Glutamatergic neuron (in vitro differentiated cells): ENCODE measurements at regions not wholly inside any gene's neighbourhood (a gene's known extent, or its start where the extent isn't known, plus 50 kb on each side); places are given as distances from the start of the nearest gene placed in this dataset.

Source experiments
- DNase-seq: peaks from one replicate; pipeline ENCODE4 v3.0.0; 2022
- H3K27ac Mint-ChIP-seq: one replicate; pipeline ENCODE4 v1.8.0; 2020; ENCODE audit warnings: mild to moderate bottlenecking, mixed read lengths, inconsistent platforms; ENCODE audit not compliant: unreplicated experiment
- H3K27me3 Mint-ChIP-seq: one replicate; pipeline ENCODE4 v1.8.0; 2020; ENCODE audit warnings: mild to moderate bottlenecking, moderate library complexity, mixed read lengths, inconsistent platforms; ENCODE audit not compliant: unreplicated experiment
- H3K36me3 Mint-ChIP-seq: one replicate; pipeline ENCODE4 v1.8.0; 2020; ENCODE audit warnings: mild to moderate bottlenecking, mixed read lengths, inconsistent platforms; ENCODE audit not compliant: unreplicated experiment
- H3K4me1 Mint-ChIP-seq: one replicate; pipeline ENCODE4 v1.8.0; 2020; ENCODE audit warnings: mild to moderate bottlenecking, low read depth, mixed read lengths, inconsistent platforms; ENCODE audit not compliant: unreplicated experiment
- H3K4me3 Mint-ChIP-seq: one replicate; pipeline ENCODE4 v1.8.0; 2020; ENCODE audit warnings: mild to moderate bottlenecking, mixed read lengths, inconsistent platforms; ENCODE audit not compliant: unreplicated experiment
- H3K9me3 Mint-ChIP-seq: one replicate; pipeline ENCODE4 v1.8.0; 2020; ENCODE audit warnings: mild to moderate bottlenecking, moderate library complexity, mixed read lengths, inconsistent platforms; ENCODE audit not compliant: unreplicated experiment
- TF ChIP-seq, protein P1 (sequence below): fragments of 200-600 bp; sonication (generic); IDR thresholded peaks from one replicate; pipeline ENCODE4 v1.5.0; 2021; ENCODE audit not compliant: partially characterized antibody, unreplicated experiment

DNA sequence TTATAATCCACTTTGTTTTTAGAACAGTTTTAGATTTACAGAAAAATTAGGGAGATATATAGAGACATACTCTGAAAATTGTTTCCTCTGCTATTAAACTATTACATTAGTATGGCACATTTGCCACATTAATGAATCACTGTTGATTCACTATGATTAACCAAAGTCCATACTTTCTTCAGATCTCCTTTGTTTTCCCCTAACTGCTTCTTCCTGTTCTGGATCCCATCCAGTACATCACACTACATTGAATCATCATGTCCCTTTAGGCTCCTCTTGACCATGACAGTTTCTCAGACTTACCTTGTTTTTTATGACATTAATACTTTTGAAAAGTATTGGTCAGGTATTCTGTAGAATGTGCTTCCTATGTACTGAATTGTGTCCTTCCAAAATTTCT, 109.2 kb upstream of the EDNRA start:
- H3K27ac Mint-ChIP-seq: no peak overlapping the region
- no peaks in the 10 kb centered on the region for H3K9me3 Mint-ChIP-seq
- H3K4me3 Mint-ChIP-seq: no peak overlapping the region
- H3K4me1 Mint-ChIP-seq: no peaks in the 10 kb centered on the region
- no peak for DNase-seq
- H3K27me3 Mint-ChIP-seq: no peaks in the 10 kb centered on the region
- TF ChIP-seq, protein P1, sequence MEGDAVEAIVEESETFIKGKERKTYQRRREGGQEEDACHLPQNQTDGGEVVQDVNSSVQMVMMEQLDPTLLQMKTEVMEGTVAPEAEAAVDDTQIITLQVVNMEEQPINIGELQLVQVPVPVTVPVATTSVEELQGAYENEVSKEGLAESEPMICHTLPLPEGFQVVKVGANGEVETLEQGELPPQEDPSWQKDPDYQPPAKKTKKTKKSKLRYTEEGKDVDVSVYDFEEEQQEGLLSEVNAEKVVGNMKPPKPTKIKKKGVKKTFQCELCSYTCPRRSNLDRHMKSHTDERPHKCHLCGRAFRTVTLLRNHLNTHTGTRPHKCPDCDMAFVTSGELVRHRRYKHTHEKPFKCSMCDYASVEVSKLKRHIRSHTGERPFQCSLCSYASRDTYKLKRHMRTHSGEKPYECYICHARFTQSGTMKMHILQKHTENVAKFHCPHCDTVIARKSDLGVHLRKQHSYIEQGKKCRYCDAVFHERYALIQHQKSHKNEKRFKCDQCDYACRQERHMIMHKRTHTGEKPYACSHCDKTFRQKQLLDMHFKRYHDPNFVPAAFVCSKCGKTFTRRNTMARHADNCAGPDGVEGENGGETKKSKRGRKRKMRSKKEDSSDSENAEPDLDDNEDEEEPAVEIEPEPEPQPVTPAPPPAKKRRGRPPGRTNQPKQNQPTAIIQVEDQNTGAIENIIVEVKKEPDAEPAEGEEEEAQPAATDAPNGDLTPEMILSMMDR: no peak
- H3K36me3 Mint-ChIP-seq: no peaks in the 10 kb centered on the region

DNA sequence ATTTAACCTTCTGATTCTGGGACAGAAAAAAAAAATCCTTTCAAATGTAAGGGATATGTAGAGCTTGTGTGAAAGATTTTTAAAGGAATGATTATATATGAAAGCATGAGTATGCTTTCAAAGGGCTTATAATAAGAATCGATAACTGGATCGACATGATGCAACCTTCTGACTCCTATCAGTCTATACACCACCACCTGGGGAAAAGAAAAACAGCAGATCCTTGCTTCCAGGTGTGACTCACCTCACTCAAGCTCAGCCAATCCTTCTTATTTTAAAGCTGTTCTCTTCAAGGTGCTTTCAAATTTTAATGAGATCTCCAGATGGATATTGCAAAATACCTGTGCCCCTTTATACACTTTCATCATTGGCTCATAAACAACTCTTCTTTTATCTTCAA, 102.1 kb upstream of the EDNRA start:
- DNase-seq: no peak
- H3K27me3 Mint-ChIP-seq: no peaks in the 10 kb centered on the region
- no peaks in the 10 kb centered on the region for H3K9me3 Mint-ChIP-seq
- H3K36me3 Mint-ChIP-seq: no peaks in the 10 kb centered on the region
- H3K27ac Mint-ChIP-seq: no peak overlapping the region
- no peaks in the 10 kb centered on the region for H3K4me1 Mint-ChIP-seq
- TF ChIP-seq, protein P1: no peak
- no peak overlapping the region for H3K4me3 Mint-ChIP-seq

GRCh38 chr4:147381749-147382148, 99.1 kb upstream of the EDNRA start:
- H3K4me1 Mint-ChIP-seq: no peaks in the 10 kb centered on the region
- no peak for DNase-seq
- no peaks in the 10 kb centered on the region for H3K27me3 Mint-ChIP-seq
- H3K27ac Mint-ChIP-seq: no peak overlapping the region
- no peak overlapping the region for H3K4me3 Mint-ChIP-seq
- TF ChIP-seq, protein P1: no peak
- H3K9me3 Mint-ChIP-seq: no peaks in the 10 kb centered on the region
- H3K36me3 Mint-ChIP-seq: no peaks in the 10 kb centered on the region

DNA sequence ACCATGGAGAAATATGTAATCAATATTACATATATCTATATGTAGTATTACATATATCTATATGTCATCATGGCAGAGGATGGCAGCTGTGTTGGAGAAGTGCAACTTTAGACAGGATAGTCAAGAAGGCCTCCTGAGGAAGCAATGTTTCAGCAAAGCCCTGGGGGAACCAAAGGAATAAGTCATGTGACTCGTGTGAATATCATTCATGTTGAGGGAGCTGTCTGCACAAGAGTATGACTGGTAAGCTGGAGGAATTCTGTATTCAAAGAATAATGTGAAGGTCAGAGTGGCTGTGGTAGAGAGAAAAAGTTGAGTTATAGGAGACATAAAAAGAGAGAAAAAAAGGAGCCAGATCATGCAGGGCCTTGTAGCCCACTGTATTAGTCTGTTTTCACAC, 92.9 kb upstream of the EDNRA start:
- H3K9me3 Mint-ChIP-seq: no peaks in the 10 kb centered on the region
- H3K27me3 Mint-ChIP-seq: no peaks in the 10 kb centered on the region
- no peak overlapping the region for H3K4me3 Mint-ChIP-seq
- no peaks in the 10 kb centered on the region for H3K36me3 Mint-ChIP-seq
- DNase-seq: no peak
- no peaks in the 10 kb centered on the region for H3K4me1 Mint-ChIP-seq
- no peak overlapping the region for H3K27ac Mint-ChIP-seq
- TF ChIP-seq, protein P1: no peak

DNA sequence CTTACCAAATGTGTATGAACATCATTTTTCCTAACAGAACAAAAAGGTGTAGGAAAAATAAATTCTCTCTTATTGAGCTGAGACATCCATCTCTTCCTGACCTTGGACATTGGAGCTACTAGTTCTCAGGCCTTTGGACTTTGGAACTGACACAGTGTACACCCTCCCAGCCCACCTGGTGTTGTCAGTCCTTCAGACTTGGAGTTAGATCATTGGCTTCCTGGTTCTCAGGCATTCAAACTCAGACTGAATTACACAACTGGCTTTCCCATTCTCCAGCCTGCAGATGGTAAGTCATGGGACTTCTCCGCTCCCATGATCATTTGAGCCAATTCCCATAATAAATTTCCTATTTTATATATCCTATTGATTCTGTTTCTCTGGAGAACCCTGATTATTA, 84.8 kb upstream of the EDNRA start:
- no peaks in the 10 kb centered on the region for H3K27me3 Mint-ChIP-seq
- H3K36me3 Mint-ChIP-seq: no peaks in the 10 kb centered on the region
- no peak overlapping the region for H3K4me3 Mint-ChIP-seq
- H3K4me1 Mint-ChIP-seq: no peaks in the 10 kb centered on the region
- TF ChIP-seq, protein P1: no peak
- H3K27ac Mint-ChIP-seq: no peak overlapping the region
- H3K9me3 Mint-ChIP-seq: no peaks in the 10 kb centered on the region
- no peak for DNase-seq
